Brain microvascular endothelial cell (primary cell): ENCODE measurements at regions not wholly inside any gene's neighbourhood (a gene's known extent, or its start where the extent isn't known, plus 50 kb on each side); places are given as distances from the start of the nearest gene placed in this dataset.

Experiments
- DNase-seq: peaks from one replicate; pipeline ENCODE4 v3.0.0-alpha.2; 2020
- H3K27ac ChIP-seq: fragments of 250-450 bp; sonication (Bioruptor Pico); 2 replicates; pipeline ENCODE4 v1.5.1; 2020; ENCODE audit warnings: mild to moderate bottlenecking, moderate library complexity
- H3K27me3 ChIP-seq: fragments of 250-450 bp; sonication (Bioruptor Pico); replicated peaks from 2 replicates; pipeline ENCODE4 v1.5.1; 2020; ENCODE audit warnings: mild to moderate bottlenecking
- H3K36me3 ChIP-seq: fragments of 250-450 bp; sonication (Bioruptor Pico); replicated peaks from 2 replicates; pipeline ENCODE4 v1.5.1; 2020; ENCODE audit warnings: mild to moderate bottlenecking
- H3K4me3 ChIP-seq: 2 replicates; pipeline ENCODE4 v1.5.1; 2011; ENCODE audit warnings: low read depth, mild to moderate bottlenecking, control low read depth, low read length, moderate library complexity
- in situ Hi-C: cut with HindIII; loops from 2 replicates; pipeline ENCODE4 v1.10.0; 2017; ENCODE audit warnings: low sequenced_read_pairs, low pct_ligation_motif_present
- TF ChIP-seq, protein P1 (sequence below): IDR thresholded peaks from 2 replicates; pipeline ENCODE4 v1.5.1; 2011; ENCODE audit warnings: low read depth, mild to moderate bottlenecking, moderate library complexity, low read length, control low read depth, inconsistent platforms; ENCODE audit errors: missing control alignments

DNA sequence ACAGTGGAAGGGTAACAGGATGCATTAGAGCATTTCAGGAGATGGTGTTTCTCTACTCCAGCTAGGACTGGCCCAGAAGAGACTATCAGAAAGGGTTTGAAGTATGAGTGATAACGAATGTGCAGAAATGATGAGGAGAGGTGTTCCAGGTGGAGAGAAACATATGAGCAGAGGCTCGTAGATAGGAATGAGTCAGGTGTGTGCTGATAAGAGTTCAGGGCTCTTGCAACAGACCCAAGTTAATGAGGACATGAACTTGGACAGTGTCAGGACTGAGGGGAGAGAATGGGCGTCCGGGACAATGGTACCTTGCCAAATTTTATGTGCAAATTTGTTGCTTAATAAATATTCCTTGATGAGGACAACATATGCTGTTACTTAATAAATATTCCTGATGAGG, 183.9 kb upstream of the NFIA start:
- TF ChIP-seq, protein P1, sequence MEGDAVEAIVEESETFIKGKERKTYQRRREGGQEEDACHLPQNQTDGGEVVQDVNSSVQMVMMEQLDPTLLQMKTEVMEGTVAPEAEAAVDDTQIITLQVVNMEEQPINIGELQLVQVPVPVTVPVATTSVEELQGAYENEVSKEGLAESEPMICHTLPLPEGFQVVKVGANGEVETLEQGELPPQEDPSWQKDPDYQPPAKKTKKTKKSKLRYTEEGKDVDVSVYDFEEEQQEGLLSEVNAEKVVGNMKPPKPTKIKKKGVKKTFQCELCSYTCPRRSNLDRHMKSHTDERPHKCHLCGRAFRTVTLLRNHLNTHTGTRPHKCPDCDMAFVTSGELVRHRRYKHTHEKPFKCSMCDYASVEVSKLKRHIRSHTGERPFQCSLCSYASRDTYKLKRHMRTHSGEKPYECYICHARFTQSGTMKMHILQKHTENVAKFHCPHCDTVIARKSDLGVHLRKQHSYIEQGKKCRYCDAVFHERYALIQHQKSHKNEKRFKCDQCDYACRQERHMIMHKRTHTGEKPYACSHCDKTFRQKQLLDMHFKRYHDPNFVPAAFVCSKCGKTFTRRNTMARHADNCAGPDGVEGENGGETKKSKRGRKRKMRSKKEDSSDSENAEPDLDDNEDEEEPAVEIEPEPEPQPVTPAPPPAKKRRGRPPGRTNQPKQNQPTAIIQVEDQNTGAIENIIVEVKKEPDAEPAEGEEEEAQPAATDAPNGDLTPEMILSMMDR: no peak

GRCh38 chr1:60896701-60897363, 185.5 kb upstream of the NFIA start:
- Histone ChIP-seq H3K36me3 (no peaks in the 10 kb centered on the region), H3K27ac (no peak overlapping the region), H3K27me3 (no peaks in the 10 kb centered on the region), H3K4me3 (no peak overlapping the region)
- TF ChIP-seq, protein P1: no peak
- in situ Hi-C loops: no loop called here
- no peak for DNase-seq

More for the DNA sequence above, 183.9 kb upstream of the NFIA start:
- no peak overlapping the region for H3K27ac ChIP-seq
- H3K27me3 ChIP-seq: no peaks in the 10 kb centered on the region
- H3K36me3 ChIP-seq: no peaks in the 10 kb centered on the region
- in situ Hi-C loops: no loop called here
- DNase-seq: no peak
- no peak overlapping the region for H3K4me3 ChIP-seq

- in situ Hi-C loops: no loop called here
- Histone ChIP-seq H3K27ac (no peak overlapping the region), H3K4me3 (no peak overlapping the region), H3K36me3 (no peaks in the 10 kb centered on the region), H3K27me3 (peaks cover 3% of the 10 kb centered on the region)
- no peak for DNase-seq
- TF ChIP-seq, protein P1: no peak
Measured at GRCh38 chr1:60895701-60896100, 186.7 kb upstream of the NFIA start.

- TF ChIP-seq, protein P1: no peak
- DNase-seq: no peak
- H3K4me3 ChIP-seq: no peak overlapping the region
- H3K27ac ChIP-seq: no peak overlapping the region
- no peaks in the 10 kb centered on the region for H3K36me3 ChIP-seq
- H3K27me3 ChIP-seq: peaks cover 3% of the 10 kb centered on the region
- in situ Hi-C loops: no loop called here
Measured at GRCh38 chr1:60895252-60895651, 187.1 kb upstream of the NFIA start.

GRCh38 chr1:60894741-60895140, 187.6 kb upstream of the NFIA start:
- H3K36me3 ChIP-seq: no peaks in the 10 kb centered on the region
- no peak overlapping the region for H3K27ac ChIP-seq
- in situ Hi-C loops: no loop called here
- TF ChIP-seq, protein P1: no peak
- peaks cover 3% of the 10 kb centered on the region for H3K27me3 ChIP-seq
- H3K4me3 ChIP-seq: no peak overlapping the region
- DNase-seq: no peak

- TF ChIP-seq, protein P1: no peak
- in situ Hi-C loops: no loop called here
- Histone ChIP-seq H3K36me3 (no peaks in the 10 kb centered on the region), H3K27me3 (peaks cover 3% of the 10 kb centered on the region), H3K27ac (no peak overlapping the region), H3K4me3 (no peak overlapping the region)
- DNase-seq: no peak
Measured at GRCh38 chr1:60894130-60894529, 188.2 kb upstream of the NFIA start.
